ENCODE measurements at regions not wholly inside any gene's neighbourhood (a gene's known extent, or its start where the extent isn't known, plus 50 kb on each side); places are given as distances from the start of the nearest gene placed in this dataset.

GRCh38 chr6:113529196-113529595, 327.9 kb upstream of the MARCKS start:
- TF ChIP-seq RAD21 (IDR thresholded peaks at IDR 0.05; ENCODE audit: low read depth) (no peak), ELF1 (IDR thresholded peaks at IDR 0.05; ENCODE audit: borderline replicate concordance, low read depth) (no peak), POLR2AphosphoS5 (IDR thresholded peaks at IDR 0.05; ENCODE audit: low read depth, low read length) (no peak), CEBPB (IDR thresholded peaks at IDR 0.05; ENCODE audit: low read depth) (no peak), MAX (IDR thresholded peaks at IDR 0.05) (no peak)
